WTC11 (cell line): ENCODE measurements at regions not wholly inside any gene's neighbourhood (a gene's known extent, or its start where the extent isn't known, plus 50 kb on each side); places are given as distances from the start of the nearest gene placed in this dataset.

ENCODE experiments used
- CTCF ChIP-seq: fragments of 200-600 bp; IDR thresholded peaks from 2 replicates; pipeline ENCODE4 v1.8.0; 2022; ENCODE audit warnings: antibody characterized with exemption
- JUN ChIP-seq: sonication (generic); formaldehyde crosslinking; IDR thresholded peaks from 2 replicates; pipeline ENCODE4 v1.8.0; 2023; ENCODE audit warnings: mild to moderate bottlenecking, missing genetic modification reagents
- ZNF138 ChIP-seq: sonication (generic); formaldehyde crosslinking; conservative IDR thresholded peaks from 2 replicates; pipeline ENCODE4 v1.8.1; 2022; ENCODE audit warnings: mild to moderate bottlenecking, moderate library complexity, missing genetic modification reagents

GRCh38 chr20:55776176-55776575, 229.1 kb downstream of the CBLN4 start:
- TF ChIP-seq JUN (CRISPR knock-in tag): no peak
- TF ChIP-seq CTCF: no peak
- no peak for TF ChIP-seq ZNF138 (CRISPR knock-in tag)
